ENCODE measurements at regions not wholly inside any gene's neighbourhood (a gene's known extent, or its start where the extent isn't known, plus 50 kb on each side); places are given as distances from the start of the nearest gene placed in this dataset.

DNA sequence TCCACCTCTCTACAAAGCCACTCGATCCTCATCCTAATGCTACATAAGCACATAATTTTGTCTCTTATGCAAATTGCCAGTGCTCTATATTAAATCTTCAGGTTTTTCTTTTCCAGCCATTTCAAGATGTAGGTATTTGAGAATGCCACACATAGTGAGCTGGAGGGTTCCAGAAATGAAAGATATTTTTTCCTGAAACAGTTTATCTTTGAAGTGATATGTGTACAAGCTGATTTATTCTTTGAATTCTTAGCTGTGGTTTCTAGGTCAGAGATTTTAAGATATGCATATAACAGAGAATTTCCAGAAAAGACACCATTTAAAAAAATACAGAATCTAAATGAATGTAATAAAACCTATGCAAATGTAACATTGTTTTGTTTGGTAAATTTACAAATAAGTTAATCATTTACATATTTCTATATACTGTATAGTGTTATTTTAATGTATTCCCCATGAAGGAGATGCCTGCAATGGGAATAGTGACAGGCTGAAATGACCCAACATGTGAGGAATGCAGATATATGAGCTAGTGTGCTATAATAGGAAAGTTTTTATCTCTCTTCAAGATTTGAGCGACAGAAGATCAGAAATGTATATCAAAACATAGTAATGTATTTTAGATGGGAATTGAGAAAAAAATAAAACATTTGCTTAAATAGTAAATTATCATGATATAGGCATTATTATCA, 570.2 kb downstream of the SLITRK1 start:
- no peak overlapping the region for H3K4me3 ChIP-seq (ENCODE audit: low read length)
- TF ChIP-seq, protein P1, sequence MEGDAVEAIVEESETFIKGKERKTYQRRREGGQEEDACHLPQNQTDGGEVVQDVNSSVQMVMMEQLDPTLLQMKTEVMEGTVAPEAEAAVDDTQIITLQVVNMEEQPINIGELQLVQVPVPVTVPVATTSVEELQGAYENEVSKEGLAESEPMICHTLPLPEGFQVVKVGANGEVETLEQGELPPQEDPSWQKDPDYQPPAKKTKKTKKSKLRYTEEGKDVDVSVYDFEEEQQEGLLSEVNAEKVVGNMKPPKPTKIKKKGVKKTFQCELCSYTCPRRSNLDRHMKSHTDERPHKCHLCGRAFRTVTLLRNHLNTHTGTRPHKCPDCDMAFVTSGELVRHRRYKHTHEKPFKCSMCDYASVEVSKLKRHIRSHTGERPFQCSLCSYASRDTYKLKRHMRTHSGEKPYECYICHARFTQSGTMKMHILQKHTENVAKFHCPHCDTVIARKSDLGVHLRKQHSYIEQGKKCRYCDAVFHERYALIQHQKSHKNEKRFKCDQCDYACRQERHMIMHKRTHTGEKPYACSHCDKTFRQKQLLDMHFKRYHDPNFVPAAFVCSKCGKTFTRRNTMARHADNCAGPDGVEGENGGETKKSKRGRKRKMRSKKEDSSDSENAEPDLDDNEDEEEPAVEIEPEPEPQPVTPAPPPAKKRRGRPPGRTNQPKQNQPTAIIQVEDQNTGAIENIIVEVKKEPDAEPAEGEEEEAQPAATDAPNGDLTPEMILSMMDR (conservative IDR thresholded peaks at IDR 0.05; ENCODE audit: low read length): no peak
- no peak for DNase-seq (ENCODE audit: low read depth)

DNA sequence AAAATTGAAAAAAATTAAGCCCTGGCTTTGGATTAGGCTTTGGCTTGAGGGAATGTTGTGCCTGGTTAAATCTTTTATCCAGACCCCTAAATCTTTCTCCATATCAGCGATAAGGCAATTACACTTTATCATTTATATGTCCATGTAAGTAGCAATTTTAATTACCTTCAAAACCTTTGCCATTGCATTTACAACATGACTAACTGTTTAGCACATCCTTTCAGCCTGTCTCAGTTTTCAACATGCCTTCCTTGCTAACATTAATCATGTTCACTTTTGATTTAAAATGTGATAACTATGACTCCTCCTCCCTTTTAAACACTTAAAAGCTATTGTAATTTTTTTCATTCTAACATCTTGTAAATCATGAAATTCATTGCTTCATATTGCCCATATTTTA, 583.7 kb downstream of the SLITRK1 start:
- no peak overlapping the region for H3K4me3 ChIP-seq (ENCODE audit: low read length)
- no peak for DNase-seq (ENCODE audit: low read depth)
- TF ChIP-seq, protein P1 (conservative IDR thresholded peaks at IDR 0.05; ENCODE audit: low read length): no peak

DNA sequence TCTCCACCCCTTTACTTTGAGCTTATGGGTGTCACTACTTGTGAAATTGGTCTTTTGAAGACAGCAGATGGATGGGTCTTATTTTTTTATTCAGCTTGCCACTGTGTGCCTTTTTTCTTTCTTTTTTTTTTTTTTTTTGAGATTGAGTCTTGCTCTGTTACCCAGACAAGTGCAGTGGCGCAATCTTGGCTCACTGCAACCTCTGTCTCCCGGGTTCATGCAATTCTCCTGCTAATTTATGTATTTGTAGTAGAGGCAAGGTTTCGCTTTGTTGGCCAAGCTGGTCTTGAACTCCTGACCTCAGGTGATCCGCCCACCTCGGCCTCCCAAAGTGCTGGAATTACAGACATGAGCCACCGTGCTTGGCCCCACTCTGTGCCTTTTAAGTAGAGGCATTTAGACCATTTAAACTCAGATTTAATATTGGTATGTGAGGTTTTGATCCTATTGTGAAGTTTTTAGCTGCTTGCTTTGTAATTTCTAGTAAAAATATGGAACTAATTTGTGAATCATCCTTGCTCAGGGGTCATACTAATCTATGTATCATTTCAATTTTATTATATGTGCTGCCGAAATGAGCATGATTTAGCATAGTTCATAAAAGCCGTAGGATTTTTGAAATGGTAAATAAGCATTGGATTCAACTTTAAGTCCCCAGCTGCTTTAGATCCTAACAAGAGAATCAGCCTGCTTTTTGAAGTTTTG, 584.5 kb downstream of the SLITRK1 start:
- TF ChIP-seq, protein P1 (conservative IDR thresholded peaks at IDR 0.05; ENCODE audit: low read length): no peak
- H3K4me3 ChIP-seq (ENCODE audit: low read length): no peak overlapping the region
- peak; percentile 41 for DNase-seq (ENCODE audit: low read depth)

GRCh38 chr13:83295686-83296085, 586.6 kb downstream of the SLITRK1 start:
- H3K4me3 ChIP-seq (ENCODE audit: low read length): no peak overlapping the region
- DNase-seq (ENCODE audit: low read depth): peak; percentile 16
- TF ChIP-seq, protein P1 (conservative IDR thresholded peaks at IDR 0.05; ENCODE audit: low read length): no peak

- TF ChIP-seq, protein P1 (conservative IDR thresholded peaks at IDR 0.05; ENCODE audit: low read length): no peak
- no peak overlapping the region for H3K4me3 ChIP-seq (ENCODE audit: low read length)
- no peak for DNase-seq (ENCODE audit: low read depth)
Observed at GRCh38 chr13:83286737-83287136, 595.5 kb downstream of the SLITRK1 start.

- H3K4me3 ChIP-seq (ENCODE audit: low read length): no peak overlapping the region
- TF ChIP-seq, protein P1 (conservative IDR thresholded peaks at IDR 0.05; ENCODE audit: low read length): no peak
- DNase-seq (ENCODE audit: low read depth): peak; percentile 22
Observed at GRCh38 chr13:83281654-83282053, 600.6 kb downstream of the SLITRK1 start.

DNA sequence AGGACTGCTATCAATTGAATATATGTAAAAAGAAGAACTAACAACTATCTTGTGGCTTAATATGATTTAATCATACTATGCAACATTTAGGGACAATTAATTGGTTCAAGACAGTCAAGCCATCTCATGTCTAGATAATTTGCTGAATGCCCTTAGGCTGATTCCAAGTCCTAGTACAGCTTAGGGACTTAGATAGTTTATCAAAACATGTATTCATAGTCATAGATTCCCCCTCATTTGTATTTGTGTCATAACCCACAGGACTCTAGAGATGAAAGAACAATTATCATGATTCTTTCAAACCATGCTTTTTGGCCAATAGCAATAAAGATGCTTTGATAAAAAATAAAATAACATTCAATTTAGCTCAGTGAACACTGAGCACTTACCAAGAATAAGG, 607.6 kb downstream of the SLITRK1 start:
- no peak for DNase-seq (ENCODE audit: low read depth)
- no peak overlapping the region for H3K4me3 ChIP-seq (ENCODE audit: low read length)
- TF ChIP-seq, protein P1 (conservative IDR thresholded peaks at IDR 0.05; ENCODE audit: low read length): no peak

Data from AG10803 (cell line).